ENCODE measurements at regions not wholly inside any gene's neighbourhood (a gene's known extent, or its start where the extent isn't known, plus 50 kb on each side); places are given as distances from the start of the nearest gene placed in this dataset.

DNA sequence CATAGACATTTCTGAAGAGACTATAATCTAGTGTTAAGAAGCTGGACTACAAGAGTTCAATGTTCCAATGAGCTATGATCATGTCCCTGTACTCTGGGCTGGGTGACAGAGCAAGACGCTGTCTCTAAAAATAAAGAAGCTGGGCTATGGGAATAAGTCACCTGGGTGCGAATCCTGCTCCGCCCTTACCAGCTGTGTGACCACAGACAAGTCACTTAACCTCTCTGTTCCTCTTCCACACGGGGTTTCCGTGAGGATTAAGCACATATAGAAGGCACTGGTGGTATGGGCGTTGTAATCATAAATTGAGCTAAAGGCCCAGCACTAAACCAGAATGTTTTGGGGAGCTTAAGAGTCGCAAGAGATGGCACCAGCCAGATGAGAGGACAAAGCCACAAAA is 178.5 kb downstream of the HAUS1 start:
- TF ChIP-seq EZH2 (IDR thresholded peaks at IDR 0.05; ENCODE audit: insufficient read depth, poor library complexity, severe bottlenecking): no peak
- TF ChIP-seq EZH2phosphoT487 (IDR thresholded peaks at IDR 0.05; ENCODE audit: insufficient read depth, low read depth): no peak
